Keratinocyte (primary cell): ENCODE measurements at regions not wholly inside any gene's neighbourhood (a gene's known extent, or its start where the extent isn't known, plus 50 kb on each side); places are given as distances from the start of the nearest gene placed in this dataset.

Experiments used
- DNase-seq: peaks from one replicate; pipeline ENCODE4 v3.0.0-alpha.2; 2011; ENCODE audit warnings: low read depth, missing footprints, low spot score
- FAIRE-seq: peaks from 2 replicates; lab custom pipeline; 2011; peaks lifted over from hg19 to GRCh38; lab: Jason Lieb, UNC
- H2AFZ ChIP-seq: 2 replicates; pipeline ENCODE4 v1.6.0; 2012; ENCODE audit warnings: low read length, control low read depth, inconsistent platforms; ENCODE audit not compliant: control insufficient read depth
- H3K27ac ChIP-seq: 2 replicates; pipeline ENCODE4 v1.5.1; 2011; ENCODE audit warnings: low read length; ENCODE audit not compliant: control insufficient read depth, insufficient read depth
- H3K27me3 ChIP-seq: 3 replicates; pipeline ENCODE4 v1.6.0; 2011; ENCODE audit warnings: low read length; ENCODE audit not compliant: control insufficient read depth, insufficient read depth; ENCODE audit errors: extremely low read depth
- H3K36me3 ChIP-seq, 2 experiments: 2 replicates in 1 of 2; 3 replicates in 1 of 2; pipeline ENCODE4 v1.5.1; 2011; ENCODE audit warnings: low read length in 2 of 2, mild to moderate bottlenecking in 1 of 2; ENCODE audit not compliant: control insufficient read depth in 2 of 2, insufficient read depth in 2 of 2; ENCODE audit errors: extremely low read depth in 1 of 2
- H3K4me1 ChIP-seq: 3 replicates; pipeline ENCODE4 v1.5.1; 2011; ENCODE audit warnings: low read length; ENCODE audit not compliant: control insufficient read depth, insufficient read depth; ENCODE audit errors: extremely low read depth
- H3K4me2 ChIP-seq: 3 replicates; pipeline ENCODE4 v1.6.0; 2011; ENCODE audit warnings: low read depth, low read length; ENCODE audit not compliant: control insufficient read depth, insufficient read depth; ENCODE audit errors: extremely low read depth
- H3K4me3 ChIP-seq, 3 experiments: fragments of 200-600 bp in 1 of 3; sonication (generic) in 1 of 3; 2 replicates in 2 of 3; 3 replicates in 1 of 3; pipeline ENCODE4 v1.5.1; 2011 to 2016; ENCODE audit warnings: low read length in 3 of 3, mild to moderate bottlenecking in 3 of 3, control low read depth in 2 of 3, inconsistent platforms in 1 of 3, low read depth in 1 of 3, mixed read lengths in 1 of 3, mixed run types in 1 of 3, moderate library complexity in 1 of 3; ENCODE audit not compliant: control insufficient read depth in 2 of 3, insufficient read depth in 2 of 3; ENCODE audit errors: extremely low read depth in 1 of 3
- H3K79me2 ChIP-seq: 2 replicates; pipeline ENCODE4 v1.6.0; 2012; ENCODE audit warnings: low read length; ENCODE audit not compliant: control insufficient read depth, insufficient read depth
- H3K9ac ChIP-seq: 3 replicates; pipeline ENCODE4 v1.6.0; 2011; ENCODE audit warnings: low read length; ENCODE audit not compliant: control insufficient read depth, insufficient read depth; ENCODE audit errors: extremely low read depth
- H3K9me1 ChIP-seq: 3 replicates; pipeline ENCODE4 v1.6.0; 2011; ENCODE audit warnings: low read length; ENCODE audit not compliant: control insufficient read depth, insufficient read depth; ENCODE audit errors: extremely low read depth
- H3K9me3 ChIP-seq: 2 replicates; pipeline ENCODE4 v1.5.1; 2012; ENCODE audit warnings: low read depth, low read length; ENCODE audit not compliant: control insufficient read depth
- H4K20me1 ChIP-seq: 3 replicates; pipeline ENCODE4 v1.6.0; 2011; ENCODE audit warnings: low read length; ENCODE audit not compliant: control insufficient read depth, insufficient read depth; ENCODE audit errors: extremely low read depth
- CTCF ChIP-seq, 3 experiments: IDR thresholded peaks in 1 of 3; conservative IDR thresholded peaks in 1 of 3; optimal IDR thresholded peaks in 1 of 3; 2 replicates in 2 of 3; 3 replicates in 1 of 3; pipeline versions ENCODE3 to v1.5.1; 2011; ENCODE audit warnings: low read length in 3 of 3, mild to moderate bottlenecking in 3 of 3, moderate library complexity in 2 of 3, control low read depth in 1 of 3, inconsistent platforms in 1 of 3; ENCODE audit not compliant: insufficient read depth in 2 of 3; ENCODE audit errors: extremely low read depth in 1 of 3
- EZH2 ChIP-seq: IDR thresholded peaks from one replicate; pipeline ENCODE4 v1.6.1; 2012; ENCODE audit warnings: inconsistent platforms, mild to moderate bottlenecking, low read length, moderate library complexity
- dilution Hi-C: fragments of 300-500 bp; cut with MboI; formaldehyde crosslinking; loops from one replicate; pipeline ENCODE4 v1.7.0; 2020; ENCODE audit warnings: low sequenced_read_pairs; ENCODE audit not compliant: extremely low pct_ligation_motif_present

DNA sequence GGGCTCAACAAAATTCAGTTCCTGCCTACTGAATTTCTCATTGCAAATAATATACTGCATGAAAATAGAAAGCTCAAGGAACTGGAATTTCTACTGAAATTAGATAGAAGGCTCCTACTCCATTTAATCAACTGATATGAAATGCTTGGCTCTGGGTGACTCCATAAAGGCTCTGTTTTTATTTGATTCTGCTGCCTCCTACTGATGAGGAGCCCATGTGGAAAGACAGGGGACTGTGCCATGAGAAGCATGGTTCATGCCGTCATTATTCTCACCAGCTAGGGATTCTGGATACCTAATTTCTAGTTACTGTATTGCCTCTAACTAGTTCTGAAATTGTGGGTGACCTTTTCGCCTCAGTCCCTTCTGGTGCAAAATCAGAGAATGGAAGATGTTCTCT, 366.2 kb upstream of the DPH6 start:
- TF ChIP-seq EZH2: no peak
- TF ChIP-seq CTCF (optimal IDR thresholded peaks at IDR 0.05 in 1 of 3, IDR thresholded peaks at IDR 0.05 in 1 of 3, conservative IDR thresholded peaks at IDR 0.05 in 1 of 3; ENCODE audit: extremely low read depth in 1 of 3, insufficient read depth in 2 of 3, low read length in 3 of 3): peak in 1 of 3 experiments; percentile 52
- DNase-seq (no peak), FAIRE-seq (no peak)
- Histone ChIP-seq H3K9me3 (peaks cover 2% of the 10 kb centered on the region), H3K9ac (no peak overlapping the region), H3K36me3 (no peaks in the 10 kb centered on the region), H3K4me1 (no peaks in the 10 kb centered on the region), H3K4me2 (no peak overlapping the region), H3K4me3 (no peak overlapping the region), H4K20me1 (no peaks in the 10 kb centered on the region), H3K79me2 (no peaks in the 10 kb centered on the region), H3K27ac (no peak overlapping the region), H3K9me1 (no peaks in the 10 kb centered on the region), H3K27me3 (no peaks in the 10 kb centered on the region), H2AFZ (no peak overlapping the region)
- dilution Hi-C loops: no loop called here

GRCh38 chr15:35914573-35914972, 368.6 kb upstream of the DPH6 start:
- no peak for TF ChIP-seq EZH2
- TF ChIP-seq CTCF (optimal IDR thresholded peaks at IDR 0.05 in 1 of 3, IDR thresholded peaks at IDR 0.05 in 1 of 3, conservative IDR thresholded peaks at IDR 0.05 in 1 of 3; ENCODE audit: extremely low read depth in 1 of 3, insufficient read depth in 2 of 3, low read length in 3 of 3): no peak
- no peak overlapping the region for H2AFZ ChIP-seq
- no peaks in the 10 kb centered on the region for H3K27me3 ChIP-seq
- H4K20me1 ChIP-seq: no peaks in the 10 kb centered on the region
- no peak for DNase-seq
- H3K4me2 ChIP-seq: no peak overlapping the region
- H3K4me3 ChIP-seq: no peak overlapping the region
- no peaks in the 10 kb centered on the region for H3K4me1 ChIP-seq
- peaks cover 2% of the 10 kb centered on the region for H3K9me3 ChIP-seq
- dilution Hi-C loops: no loop called here
- no peaks in the 10 kb centered on the region for H3K36me3 ChIP-seq
- no peaks in the 10 kb centered on the region for H3K9me1 ChIP-seq
- no peak for FAIRE-seq
- no peak overlapping the region for H3K9ac ChIP-seq
- no peaks in the 10 kb centered on the region for H3K79me2 ChIP-seq
- no peak overlapping the region for H3K27ac ChIP-seq
